Uterus (tissue), 3 donors: ENCODE measurements at regions not wholly inside any gene's neighbourhood (a gene's known extent, or its start where the extent isn't known, plus 50 kb on each side); places are given as distances from the start of the nearest gene placed in this dataset.
A peak's percentile ranks its signal among the peaks of the same experiment; 100 is the strongest.
"Not testable (repeated sequence)": the region's sequence is repeated elsewhere in the genome, so short reads cannot be mapped to it uniquely, and the experiment has no call there.

Experiments
- DNase-seq, 2 donors: peaks; one replicate each; pipeline ENCODE4 v3.0.0-alpha.2; 2019 to 2020
- H3K27ac ChIP-seq, 2 donors: fragments of 200-600 bp; sonication (generic); 1 replicate in 1 of 2; 2 replicates in 1 of 2; pipeline ENCODE4 v1.5.1; 2016 to 2018
- H3K27me3 ChIP-seq, 2 donors: fragments of 200-600 bp; sonication (generic); one replicate each; pipeline ENCODE4 v1.5.1; 2018 to 2019; ENCODE audit warnings: control low read depth in 1 of 2
- H3K36me3 ChIP-seq, 2 donors: fragments of 200-600 bp; sonication (generic); one replicate each; pipeline ENCODE4 v1.5.1; 2019; ENCODE audit warnings: control low read depth in 1 of 2
- H3K4me1 ChIP-seq, 2 donors: fragments of 200-600 bp; sonication (generic); one replicate each; pipeline ENCODE4 v1.5.1; 2018 to 2019; ENCODE audit warnings: control low read depth in 1 of 2
- H3K4me3 ChIP-seq, 2 donors: fragments of 200-600 bp; sonication (generic); 1 replicate in 1 of 2; 2 replicates in 1 of 2; pipeline ENCODE4 v1.5.1; 2018 to 2019; ENCODE audit warnings: mild to moderate bottlenecking in 1 of 2
- H3K9me3 ChIP-seq, 2 donors: fragments of 200-600 bp; sonication (generic); one replicate each; pipeline ENCODE4 v1.5.1; 2019; ENCODE audit warnings: control low read depth in 1 of 2
- POLR2A ChIP-seq, 2 donors: fragments of 450-650 bp; IDR thresholded peaks; one replicate each; pipeline ENCODE4 v1.6.1; 2016; ENCODE audit warnings: antibody characterized with exemption in 2 of 2, mild to moderate bottlenecking in 1 of 2, moderate library complexity in 1 of 2
- intact Hi-C: fragments of 100-400 bp; cut with DNase I; formaldehyde crosslinking; loops from one replicate; pipeline ENCODE4 v1.15.1; 2023; ENCODE audit warnings: low total_unique reads
- TF ChIP-seq, protein P1 (sequence below), 4 experiments: fragments of 200-600 bp in 2 of 4; fragments of 450-650 bp in 2 of 4; sonication (generic) in 2 of 4; IDR thresholded peaks; one replicate each; pipeline ENCODE4 v1.5.1; 2016 to 2019; ENCODE audit warnings: antibody characterized with exemption in 4 of 4, mild to moderate bottlenecking in 2 of 4, moderate library complexity in 1 of 4
- donor health status: DM: yes; HTN: yes; CAD: no.

DNA sequence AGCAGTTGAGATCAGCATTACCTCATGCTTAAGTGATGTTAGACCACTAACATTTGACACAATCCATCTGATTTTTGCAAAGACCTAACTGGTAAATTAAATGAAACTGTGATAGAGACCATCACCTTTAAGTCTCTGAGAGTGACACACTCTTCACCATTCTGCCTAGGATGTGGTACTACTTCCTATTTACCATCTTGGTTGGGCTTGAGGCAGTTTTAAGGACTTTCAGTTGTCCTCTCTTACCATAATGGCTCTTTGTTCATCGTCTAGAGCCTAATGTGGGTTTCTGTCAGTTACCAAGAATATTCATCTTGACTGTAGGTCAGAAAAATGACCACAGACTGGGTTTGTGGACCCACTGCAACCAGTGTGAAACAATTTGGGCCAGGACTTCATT lies 158.1 kb downstream of the CETN3 start:
- intact Hi-C loops, result no loop called here
- TF ChIP-seq, protein P1, sequence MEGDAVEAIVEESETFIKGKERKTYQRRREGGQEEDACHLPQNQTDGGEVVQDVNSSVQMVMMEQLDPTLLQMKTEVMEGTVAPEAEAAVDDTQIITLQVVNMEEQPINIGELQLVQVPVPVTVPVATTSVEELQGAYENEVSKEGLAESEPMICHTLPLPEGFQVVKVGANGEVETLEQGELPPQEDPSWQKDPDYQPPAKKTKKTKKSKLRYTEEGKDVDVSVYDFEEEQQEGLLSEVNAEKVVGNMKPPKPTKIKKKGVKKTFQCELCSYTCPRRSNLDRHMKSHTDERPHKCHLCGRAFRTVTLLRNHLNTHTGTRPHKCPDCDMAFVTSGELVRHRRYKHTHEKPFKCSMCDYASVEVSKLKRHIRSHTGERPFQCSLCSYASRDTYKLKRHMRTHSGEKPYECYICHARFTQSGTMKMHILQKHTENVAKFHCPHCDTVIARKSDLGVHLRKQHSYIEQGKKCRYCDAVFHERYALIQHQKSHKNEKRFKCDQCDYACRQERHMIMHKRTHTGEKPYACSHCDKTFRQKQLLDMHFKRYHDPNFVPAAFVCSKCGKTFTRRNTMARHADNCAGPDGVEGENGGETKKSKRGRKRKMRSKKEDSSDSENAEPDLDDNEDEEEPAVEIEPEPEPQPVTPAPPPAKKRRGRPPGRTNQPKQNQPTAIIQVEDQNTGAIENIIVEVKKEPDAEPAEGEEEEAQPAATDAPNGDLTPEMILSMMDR (IDR thresholded peaks at IDR 0.05), result no peak
- no peak for TF ChIP-seq POLR2A (IDR thresholded peaks at IDR 0.05)
- Histone ChIP-seq H3K4me1 (no peaks in the 10 kb centered on the region), H3K27ac (no peak overlapping the region), H3K9me3 (no peaks in the 10 kb centered on the region), H3K36me3 (no peaks in the 10 kb centered on the region), H3K4me3 (no peak overlapping the region), H3K27me3 (no peaks in the 10 kb centered on the region)
- no peak for DNase-seq

DNA sequence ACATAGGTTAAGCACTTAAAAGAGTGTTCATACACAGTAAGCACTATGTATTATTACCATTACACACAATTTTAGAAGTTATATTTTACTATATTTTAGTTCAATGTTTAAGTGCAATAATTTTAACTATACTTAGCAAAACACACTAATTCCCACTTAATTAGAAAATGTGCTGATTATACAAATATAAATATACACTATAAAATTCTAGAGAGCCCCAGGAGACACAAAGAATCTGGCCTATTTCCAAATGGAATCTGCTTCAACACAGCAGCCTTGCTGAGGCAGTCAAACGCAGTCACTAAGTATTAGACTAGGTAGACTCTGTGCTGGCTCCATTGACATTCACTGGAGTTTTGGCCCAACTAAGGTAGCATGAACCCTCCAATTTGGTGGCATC lies 160.9 kb downstream of the CETN3 start:
- H3K9me3 ChIP-seq, result no peaks in the 10 kb centered on the region
- H3K27me3 ChIP-seq, result no peaks in the 10 kb centered on the region
- no peak for DNase-seq
- intact Hi-C loops, result no loop called here
- no peaks in the 10 kb centered on the region for H3K36me3 ChIP-seq
- H3K27ac ChIP-seq, result no peak overlapping the region
- H3K4me1 ChIP-seq, result no peaks in the 10 kb centered on the region
- no peak for TF ChIP-seq POLR2A (IDR thresholded peaks at IDR 0.05)
- TF ChIP-seq, protein P1 (IDR thresholded peaks at IDR 0.05), result no peak
- H3K4me3 ChIP-seq, result no peak overlapping the region

DNA sequence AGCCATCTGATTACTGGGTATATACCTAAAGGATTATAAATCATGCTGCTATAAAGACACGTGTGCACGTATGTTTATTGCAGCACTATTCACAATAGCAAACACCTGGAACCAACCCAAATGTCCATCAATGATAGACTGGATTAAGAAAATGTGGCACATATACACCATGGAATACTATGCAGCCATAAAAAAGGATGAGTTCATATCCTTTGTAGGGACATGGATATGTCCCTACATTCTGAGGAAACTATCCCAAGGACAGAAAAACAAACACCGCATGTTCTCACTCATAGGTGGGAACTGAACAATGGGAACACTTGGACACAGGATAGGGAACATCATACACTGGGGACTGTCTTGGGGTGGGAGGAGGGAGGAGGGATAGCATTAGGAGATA lies 165.7 kb downstream of the CETN3 start:
- H3K36me3 ChIP-seq, H3K9me3 ChIP-seq, H3K4me1 ChIP-seq, H3K27ac ChIP-seq, H3K4me3 ChIP-seq, H3K27me3 ChIP-seq, DNase-seq, intact Hi-C loops: not testable (repeated sequence)

DNA sequence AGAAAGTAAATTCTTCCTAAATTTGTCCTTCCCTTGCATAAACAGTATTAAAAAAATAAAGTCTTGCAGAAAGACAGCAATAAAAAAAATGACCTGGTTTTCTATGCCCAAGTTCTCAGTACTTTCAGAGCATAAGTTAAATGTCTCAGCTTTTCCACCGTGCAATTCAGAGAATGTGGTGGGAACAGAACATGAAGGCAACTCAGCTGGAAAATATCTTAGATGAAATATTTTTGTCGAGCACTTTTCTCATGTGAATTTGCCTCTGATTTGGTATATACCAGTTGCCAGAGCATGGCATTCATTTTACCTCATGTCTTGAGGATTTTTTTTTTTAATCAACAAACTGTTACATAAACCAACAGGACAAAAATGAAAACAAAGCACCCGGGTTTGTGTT lies 176.1 kb downstream of the CETN3 start:
- Histone ChIP-seq H3K27me3 (no peaks in the 10 kb centered on the region), H3K4me1 (peaks cover 0 to 4% of the 10 kb centered on the region in 2 donors), H3K27ac (peak overlapping the region in 1 of 2 donors; percentile 62), H3K36me3 (no peaks in the 10 kb centered on the region), H3K9me3 (no peaks in the 10 kb centered on the region), H3K4me3 (no peak overlapping the region)
- intact Hi-C loops, result no loop called here
- TF ChIP-seq, protein P1 (IDR thresholded peaks at IDR 0.05), result no peak
- TF ChIP-seq POLR2A (IDR thresholded peaks at IDR 0.05), result no peak
- DNase-seq, result no peak

DNA sequence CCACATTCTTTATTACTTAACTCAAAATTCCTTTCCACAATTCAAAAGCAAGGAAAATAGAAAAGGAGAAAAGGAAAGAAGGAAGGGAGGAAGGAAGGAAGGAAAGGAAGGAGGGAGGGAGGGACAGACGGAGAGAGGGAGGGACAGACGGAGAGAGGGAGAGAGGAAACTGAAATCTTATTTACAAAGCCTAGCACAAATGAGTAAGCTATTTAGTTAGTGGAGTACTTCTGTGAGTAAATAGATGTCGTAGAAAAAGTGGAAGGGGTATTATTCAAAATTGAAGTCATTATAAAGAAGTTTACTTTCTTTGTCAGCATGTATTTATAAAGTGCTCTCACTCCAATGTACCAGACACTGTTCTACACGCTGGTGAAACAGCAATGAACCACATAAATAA lies 177.9 kb downstream of the CETN3 start:
- no peaks in the 10 kb centered on the region for H3K9me3 ChIP-seq
- intact Hi-C loops, result no loop called here
- H3K27ac ChIP-seq, result peak overlapping the region in 1 of 2 donors; percentile 61
- H3K4me1 ChIP-seq, result peaks cover 0 to 4% of the 10 kb centered on the region in 2 donors
- no peaks in the 10 kb centered on the region for H3K36me3 ChIP-seq
- no peaks in the 10 kb centered on the region for H3K27me3 ChIP-seq
- no peak for DNase-seq
- TF ChIP-seq, protein P1 (IDR thresholded peaks at IDR 0.05), result no peak
- no peak for TF ChIP-seq POLR2A (IDR thresholded peaks at IDR 0.05)
- H3K4me3 ChIP-seq, result no peak overlapping the region

DNA sequence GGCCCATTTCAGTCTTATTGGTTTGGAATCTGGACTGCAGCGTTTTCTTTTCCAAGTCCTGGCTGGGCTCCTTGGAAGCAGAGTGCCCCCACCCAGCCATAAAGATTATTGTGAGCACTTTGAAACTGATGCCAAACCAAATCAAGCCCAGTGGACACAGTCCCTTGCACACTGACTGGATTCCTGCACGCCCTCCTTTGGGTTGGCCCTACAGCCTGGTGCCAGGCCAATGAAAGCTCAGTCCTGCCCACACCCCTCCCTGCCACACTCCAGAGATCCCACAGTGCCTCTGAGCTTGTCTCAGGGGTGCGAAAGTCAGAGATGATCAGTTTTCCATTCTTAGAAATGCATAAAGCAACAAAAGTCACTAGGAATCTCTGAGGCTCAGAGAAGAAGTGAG lies 181.9 kb downstream of the CETN3 start:
- no peaks in the 10 kb centered on the region for H3K27me3 ChIP-seq
- peak overlapping the region; percentile 72 to 76 for H3K27ac ChIP-seq
- H3K9me3 ChIP-seq, result no peaks in the 10 kb centered on the region
- intact Hi-C loops, result no loop called here
- no peak for TF ChIP-seq POLR2A (IDR thresholded peaks at IDR 0.05)
- no peaks in the 10 kb centered on the region for H3K4me1 ChIP-seq
- no peaks in the 10 kb centered on the region for H3K36me3 ChIP-seq
- H3K4me3 ChIP-seq, result no peak overlapping the region
- DNase-seq, result peak in 1 of 2 donors; percentile 15
